SK-N-MC (cell line): ENCODE measurements at regions not wholly inside any gene's neighbourhood (a gene's known extent, or its start where the extent isn't known, plus 50 kb on each side); places are given as distances from the start of the nearest gene placed in this dataset.

Experiments used
- DNase-seq: peaks from one replicate; pipeline ENCODE4 v3.0.0-alpha.2; 2011; ENCODE audit warnings: low read depth, low spot score
- H3K27ac ChIP-seq: fragments of 200-600 bp; sonication (generic); 2 replicates; pipeline ENCODE4 v1.5.1; 2016; ENCODE audit warnings: mixed run types
- H3K36me3 ChIP-seq: fragments of 200-600 bp; sonication (generic); 2 replicates; pipeline ENCODE4 v1.6.1; 2017; ENCODE audit warnings: antibody characterized with exemption, low read length, mixed read lengths; ENCODE audit not compliant: insufficient read depth
- H3K4me3 ChIP-seq: fragments of 200-600 bp; sonication (generic); 2 replicates; pipeline ENCODE4 v1.5.1; 2016
- H3K9ac ChIP-seq: fragments of 200-600 bp; sonication (generic); 2 replicates; pipeline ENCODE4 v1.8.0; 2017; ENCODE audit warnings: mixed run types, mixed read lengths; ENCODE audit not compliant: insufficient read length
- H3K9me3 ChIP-seq: fragments of 200-600 bp; sonication (generic); 2 replicates; pipeline ENCODE4 v1.6.1; 2017; ENCODE audit warnings: low read depth, mild to moderate bottlenecking, antibody characterized with exemption, low read length, moderate library complexity, mixed read lengths
- EZH2 ChIP-seq: fragments of 200-600 bp; sonication (generic); IDR thresholded peaks from one replicate; pipeline ENCODE4 v1.6.1; 2017; ENCODE audit warnings: antibody characterized with exemption
- FOXP2 ChIP-seq: optimal IDR thresholded peaks from 2 replicates; pipeline ENCODE3; 2011; ENCODE audit warnings: mild to moderate bottlenecking, moderate library complexity; ENCODE audit not compliant: insufficient read depth; ENCODE audit errors: extremely low read length, control extremely low read depth
- POLR2AphosphoS5 ChIP-seq: IDR thresholded peaks from 2 replicates; pipeline ENCODE4 v1.6.1; 2012; ENCODE audit warnings: mild to moderate bottlenecking, low read depth, low read length, borderline replicate concordance

GRCh38 chr6:97438011-97438671 is 155.1 kb upstream of the MMS22L start:
- no peak overlapping the region for H3K4me3 ChIP-seq
- H3K9ac ChIP-seq, result no peak overlapping the region
- H3K27ac ChIP-seq, result peak overlapping the region; percentile 97
- no peaks in the 10 kb centered on the region for H3K36me3 ChIP-seq
- H3K9me3 ChIP-seq, result no peaks in the 10 kb centered on the region; the same call in 1 of the 2 replicates
- no peak for TF ChIP-seq FOXP2
- TF ChIP-seq EZH2, result no peak
- no peak for TF ChIP-seq POLR2AphosphoS5
- no peak for DNase-seq

DNA sequence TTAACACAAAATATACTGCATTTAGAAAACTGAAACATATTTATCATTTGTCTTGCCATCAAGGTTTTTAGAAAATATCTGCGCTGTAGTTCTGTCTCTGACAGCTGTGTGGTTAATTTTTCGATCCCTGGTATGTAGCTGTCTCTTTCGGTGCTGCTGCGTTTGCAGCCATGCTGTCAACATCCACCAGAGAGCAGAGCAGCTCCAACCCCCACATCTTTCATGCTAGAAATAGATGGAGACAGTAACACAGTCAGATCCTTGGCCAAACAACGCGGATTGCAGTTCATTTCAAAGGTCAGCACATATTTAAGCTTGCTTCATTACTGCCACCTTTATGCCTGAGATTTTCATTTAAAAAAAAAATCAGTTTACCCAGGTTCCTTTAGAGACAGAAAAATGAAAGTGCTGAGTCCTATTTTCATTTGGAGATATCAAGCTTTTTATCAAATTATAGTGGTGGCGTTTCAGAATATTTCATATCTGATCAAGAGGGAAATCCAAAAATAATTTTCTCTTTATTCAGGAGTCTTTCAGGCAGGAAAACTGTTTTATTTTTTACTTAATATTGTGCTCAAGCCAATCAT is 157.7 kb upstream of the MMS22L start:
- DNase-seq, result no peak
- Histone ChIP-seq H3K9ac (peak overlapping the region; percentile 89), H3K9me3 (no peaks in the 10 kb centered on the region; the same call in 1 of the 2 replicates), H3K36me3 (no peaks in the 10 kb centered on the region), H3K4me3 (peak overlapping the region; percentile 82), H3K27ac (peak overlapping the region; percentile 97)
- TF ChIP-seq POLR2AphosphoS5 (no peak; the same call in none of the 2 replicates), EZH2 (no peak), FOXP2 (no peak)

DNA sequence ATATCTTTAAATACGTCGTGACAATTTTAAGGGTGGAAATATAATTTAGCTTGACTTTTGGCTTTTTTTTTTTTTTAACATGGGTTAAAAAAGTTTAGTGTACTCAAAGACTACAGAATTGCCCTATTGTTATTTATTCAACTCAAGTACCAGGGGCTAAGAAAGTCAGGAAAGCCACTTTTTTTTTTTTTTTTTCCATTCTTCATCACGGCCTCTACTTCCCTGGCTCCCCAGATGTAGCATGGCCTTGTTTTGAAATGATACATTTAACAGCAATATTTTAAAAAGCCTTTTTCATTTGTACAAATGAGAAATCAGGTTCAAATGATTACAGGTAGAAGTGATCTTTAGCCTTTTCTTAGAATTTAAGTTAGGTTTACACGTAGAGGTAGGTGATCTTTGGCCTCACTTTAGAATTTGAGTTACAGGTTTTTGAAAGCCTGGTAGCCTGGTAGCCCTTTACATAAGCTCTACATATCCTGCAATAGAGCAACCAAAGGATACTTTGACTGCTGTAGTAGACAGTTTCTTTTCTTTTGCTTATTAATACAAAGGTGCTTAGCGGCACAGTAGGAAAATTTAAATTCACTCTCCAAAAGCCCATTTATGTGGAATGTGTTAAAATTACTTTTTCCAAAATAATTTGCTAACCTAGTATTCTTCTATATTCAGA is 160.5 kb upstream of the MMS22L start:
- Histone ChIP-seq H3K4me3 (peak overlapping the region; percentile 77), H3K9ac (peak overlapping the region; percentile 83), H3K9me3 (no peaks in the 10 kb centered on the region; the same call in 1 of the 2 replicates), H3K27ac (peak overlapping the region; percentile 98), H3K36me3 (peaks cover 7% of the 10 kb centered on the region)
- TF ChIP-seq FOXP2 (no peak), POLR2AphosphoS5 (no peak), EZH2 (no peak)
- DNase-seq, result no peak

GRCh38 chr6:97445407-97445806 is 162.4 kb upstream of the MMS22L start:
- H3K9ac ChIP-seq, result peak overlapping the region; percentile 83
- no peaks in the 10 kb centered on the region; the same call in 1 of the 2 replicates for H3K9me3 ChIP-seq
- peak overlapping the region; percentile 77 for H3K4me3 ChIP-seq
- TF ChIP-seq EZH2, result no peak
- H3K36me3 ChIP-seq, result peaks cover 7% of the 10 kb centered on the region
- DNase-seq, result no peak
- H3K27ac ChIP-seq, result peak overlapping the region; percentile 98

DNA sequence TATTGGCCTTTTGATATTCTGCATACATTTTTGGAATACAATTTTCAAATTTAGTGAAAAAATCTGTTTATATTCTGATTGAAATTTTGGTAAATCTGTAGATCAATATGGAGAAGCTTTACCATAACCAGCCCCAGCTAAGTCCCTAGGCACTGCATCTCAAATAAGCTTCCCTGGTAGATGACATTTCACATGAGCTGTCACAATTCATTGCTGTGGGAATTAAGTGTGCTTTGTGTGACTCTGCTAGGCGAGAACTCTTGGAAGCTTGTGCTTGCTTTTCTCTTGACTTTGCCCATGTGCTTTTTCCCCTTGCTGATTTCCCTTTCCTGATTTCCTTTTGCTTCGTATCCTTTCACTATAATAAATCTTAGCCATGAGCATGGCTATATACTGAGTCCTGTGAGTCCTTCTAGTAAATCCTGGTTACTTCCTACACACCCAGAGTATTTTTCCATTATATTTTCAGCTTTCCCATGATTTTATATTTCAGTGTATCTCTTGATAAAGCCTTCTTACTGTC is 166.5 kb upstream of the MMS22L start:
- H3K4me3 ChIP-seq, result peak overlapping the region; percentile 41
- H3K9ac ChIP-seq, result peak overlapping the region; percentile 69
- H3K27ac ChIP-seq, result peak overlapping the region; percentile 92
- TF ChIP-seq EZH2, result no peak
- H3K9me3 ChIP-seq, result no peaks in the 10 kb centered on the region; the same call in 1 of the 2 replicates
- H3K36me3 ChIP-seq, result peaks cover 7% of the 10 kb centered on the region
- DNase-seq, result no peak

GRCh38 chr6:97450087-97450486 is 167.1 kb upstream of the MMS22L start:
- Histone ChIP-seq H3K9ac (peak overlapping the region; percentile 69), H3K36me3 (peaks cover 7% of the 10 kb centered on the region), H3K4me3 (peak overlapping the region; percentile 41), H3K27ac (peak overlapping the region; percentile 92), H3K9me3 (no peaks in the 10 kb centered on the region; the same call in 1 of the 2 replicates)
- DNase-seq, result no peak
- TF ChIP-seq FOXP2 (no peak), EZH2 (no peak), POLR2AphosphoS5 (no peak)

DNA sequence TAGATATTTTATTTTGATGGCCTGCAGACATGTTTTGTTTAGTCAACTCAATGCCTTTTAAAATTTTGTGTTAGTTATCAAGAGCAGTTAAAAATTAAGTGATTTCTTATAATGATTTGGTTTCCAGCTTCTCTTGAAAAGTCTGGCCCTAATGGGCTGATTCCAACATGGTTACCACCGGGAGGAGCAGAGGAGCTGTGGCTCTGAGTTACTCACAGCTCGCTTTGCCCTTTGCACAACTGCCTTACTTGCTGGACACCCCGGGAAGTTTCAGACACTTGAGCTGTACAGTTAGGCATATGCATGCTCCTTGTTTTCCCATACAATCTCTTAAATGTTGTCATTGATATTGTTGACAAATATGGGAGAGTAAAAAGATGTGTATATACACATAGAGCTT is 173.1 kb upstream of the MMS22L start:
- DNase-seq, result no peak
- no peak overlapping the region for H3K9ac ChIP-seq
- 0 out of 2 replicates have a peak overlapping the region, but pooled peaks have one; percentile 7 for H3K27ac ChIP-seq
- no peaks in the 10 kb centered on the region for H3K9me3 ChIP-seq
- TF ChIP-seq EZH2 (no peak), POLR2AphosphoS5 (no peak), FOXP2 (no peak)
- no peak overlapping the region for H3K4me3 ChIP-seq
- no peaks in the 10 kb centered on the region for H3K36me3 ChIP-seq

DNA sequence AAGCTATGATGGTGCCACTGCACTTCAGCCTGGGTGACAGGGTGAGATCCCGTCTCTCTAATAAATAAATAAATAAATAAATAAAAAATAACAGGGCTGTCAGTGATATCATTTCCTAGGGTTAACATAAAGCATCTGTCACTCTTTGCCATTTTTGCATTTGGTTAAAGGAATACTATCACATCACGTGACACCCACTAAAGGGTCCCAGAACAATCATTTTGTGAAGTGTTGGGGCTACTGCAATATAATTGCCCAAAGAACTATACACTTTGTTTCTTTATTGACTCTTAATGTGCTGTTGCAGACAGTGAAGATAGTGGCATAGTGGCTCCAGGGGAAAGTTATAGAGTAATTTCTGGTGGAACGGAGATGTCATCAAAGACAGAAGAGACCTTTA is 176.5 kb upstream of the MMS22L start:
- no peak overlapping the region for H3K4me3 ChIP-seq
- H3K9ac ChIP-seq, result no peak overlapping the region
- H3K27ac ChIP-seq, result peak overlapping the region; percentile 79; the same call in 1 of the 2 replicates
- no peaks in the 10 kb centered on the region for H3K9me3 ChIP-seq
- DNase-seq, result no peak
- TF ChIP-seq POLR2AphosphoS5 (no peak), FOXP2 (no peak), EZH2 (no peak)
- no peaks in the 10 kb centered on the region for H3K36me3 ChIP-seq
